OCI-M1 (cell line): ENCODE measurements at regions not wholly inside any gene's neighbourhood (a gene's known extent, or its start where the extent isn't known, plus 50 kb on each side); places are given as distances from the start of the nearest gene placed in this dataset.
A peak's percentile ranks its signal among the peaks of the same experiment; 100 is the strongest.
"Not testable (repeated sequence)": the region's sequence is repeated elsewhere in the genome, so short reads cannot be mapped to it uniquely, and the experiment has no call there.

Experiments
- DNase-seq: peaks from one replicate; lab custom pipeline; 2025; lab: John Stamatoyannopoulos, UW

DNA sequence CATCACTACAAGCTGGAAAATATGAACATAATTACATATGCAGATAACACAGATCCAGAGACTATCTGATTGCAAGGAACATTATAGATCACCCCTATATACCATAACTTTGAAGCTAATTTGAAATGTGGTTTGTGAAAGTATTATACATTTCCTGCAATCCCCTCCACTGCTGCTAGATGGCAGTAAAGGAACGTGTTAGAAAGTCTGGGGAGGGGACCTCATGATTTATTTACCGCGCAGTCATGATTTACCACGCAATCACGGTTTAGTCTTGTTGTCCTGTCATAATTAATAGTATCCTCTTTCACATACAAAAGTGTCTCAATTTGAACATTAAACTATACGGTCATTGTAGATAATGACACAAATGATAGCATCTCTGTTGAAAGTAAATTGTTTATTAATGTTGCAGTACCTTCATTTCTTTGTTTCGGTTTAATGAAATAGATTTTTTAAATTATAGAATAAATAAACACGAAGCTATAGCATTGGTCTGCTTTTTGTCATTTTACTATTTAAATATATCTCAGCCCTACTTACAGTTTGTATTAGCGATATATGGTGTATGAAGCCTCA lies 145.3 kb upstream of the PRSS1 start:
- DNase-seq, result peak; percentile 63

DNA sequence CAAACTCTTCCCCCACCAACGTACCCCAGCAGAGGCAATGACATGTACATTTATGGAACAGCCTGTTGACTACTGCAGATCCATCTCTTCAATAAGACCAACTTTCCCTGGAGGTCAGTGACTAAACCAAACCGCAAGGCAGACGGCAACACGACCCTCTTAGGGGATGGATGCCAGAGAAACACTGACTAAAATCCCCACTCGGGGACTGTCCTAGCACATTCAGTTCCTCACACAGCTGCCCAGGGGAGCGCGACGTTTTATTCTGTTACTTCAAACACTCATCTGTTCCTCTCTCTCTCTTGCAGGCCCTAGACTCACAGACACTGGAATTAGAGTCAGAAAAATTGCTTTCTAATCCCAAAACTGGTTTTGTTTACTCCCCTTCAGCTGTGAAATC lies 146.5 kb upstream of the PRSS1 start:
- no peak for DNase-seq

DNA sequence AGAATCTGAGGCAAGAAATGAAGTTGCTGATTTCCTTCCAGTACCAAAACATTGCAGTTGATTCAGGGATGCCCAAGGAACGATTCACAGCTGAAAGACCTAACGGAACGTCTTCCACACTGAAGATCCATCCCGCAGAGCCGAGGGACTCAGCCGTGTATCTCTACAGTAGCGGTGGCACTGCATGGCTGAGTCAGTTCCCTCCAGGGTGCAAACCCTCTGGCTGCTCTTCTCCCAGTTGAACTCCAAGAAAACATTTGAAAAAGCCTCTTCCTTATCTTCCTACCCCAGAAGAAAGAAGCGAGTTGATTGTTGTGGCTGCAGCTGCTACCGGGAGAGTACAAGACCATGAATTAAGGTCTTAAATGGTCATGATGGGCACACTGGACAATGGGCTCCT lies 147.1 kb upstream of the PRSS1 start:
- DNase-seq, result no peak

DNA sequence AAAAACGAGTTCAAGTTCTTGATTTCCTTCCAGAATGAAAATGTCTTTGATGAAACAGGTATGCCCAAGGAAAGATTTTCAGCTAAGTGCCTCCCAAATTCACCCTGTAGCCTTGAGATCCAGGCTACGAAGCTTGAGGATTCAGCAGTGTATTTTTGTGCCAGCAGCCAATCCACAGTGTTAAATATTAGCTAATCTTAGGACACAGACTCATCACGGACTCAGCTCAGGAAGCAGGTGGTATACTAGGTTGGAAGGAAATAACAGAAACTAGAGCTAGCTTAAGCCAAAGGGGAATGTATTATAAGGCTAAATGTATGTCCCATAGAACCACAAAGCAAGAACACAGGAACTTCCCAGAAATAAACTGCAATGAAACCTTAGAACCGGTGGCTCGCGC lies 151.0 kb upstream of the PRSS1 start:
- no peak for DNase-seq

DNA sequence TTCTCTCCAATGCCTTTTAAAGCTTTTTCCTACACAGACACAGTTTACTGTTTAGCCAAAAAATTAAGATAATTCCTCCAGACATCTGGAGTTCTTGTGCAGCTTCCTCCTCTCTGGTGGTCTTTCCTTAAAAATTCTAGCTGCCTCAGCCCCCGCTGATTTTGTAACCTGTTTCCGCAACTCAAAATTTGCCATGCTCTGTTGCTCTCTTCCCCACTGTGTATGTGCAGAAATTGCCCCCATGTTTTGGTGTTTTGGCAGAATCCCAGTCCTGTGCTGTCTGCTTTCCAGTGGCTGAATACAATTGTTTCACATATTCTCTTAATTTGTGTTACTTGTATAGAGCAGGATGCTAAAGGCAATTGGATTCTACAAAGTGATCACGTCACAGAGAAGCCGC lies 151.7 kb upstream of the PRSS1 start:
- DNase-seq, result no peak

DNA sequence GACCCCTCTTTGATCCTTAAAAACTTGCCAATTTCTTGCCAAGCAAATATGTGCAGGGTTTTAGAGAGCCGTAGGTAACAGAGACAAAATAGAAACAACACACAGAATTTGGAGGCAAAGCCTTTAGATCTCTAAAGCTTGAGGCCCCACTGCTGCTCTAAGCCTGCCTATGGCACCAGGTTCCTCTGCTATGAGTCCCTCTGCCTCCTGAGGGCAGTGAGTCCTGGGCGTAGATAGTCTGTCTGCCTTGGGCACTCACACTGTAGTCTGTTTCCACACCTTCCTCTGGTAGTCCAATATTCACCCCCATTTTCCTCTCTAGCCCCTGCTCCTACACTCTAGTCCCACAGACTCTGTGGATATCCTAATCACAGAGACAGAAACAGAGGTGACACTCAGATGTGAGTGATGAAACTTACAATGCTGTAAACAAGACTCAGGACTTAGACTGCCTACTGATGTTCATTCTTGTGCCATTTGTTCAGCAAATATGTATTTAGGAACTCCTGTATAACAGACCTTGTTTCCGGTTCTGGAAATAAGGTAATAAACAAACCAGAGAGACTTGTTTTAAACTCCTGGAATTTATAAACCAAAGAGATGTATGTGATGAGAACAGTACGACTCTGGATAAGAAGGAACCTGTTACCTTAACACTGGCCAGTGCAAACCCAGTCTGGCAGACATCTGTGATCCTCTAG lies 153.3 kb upstream of the PRSS1 start:
- DNase-seq, result no peak

DNA sequence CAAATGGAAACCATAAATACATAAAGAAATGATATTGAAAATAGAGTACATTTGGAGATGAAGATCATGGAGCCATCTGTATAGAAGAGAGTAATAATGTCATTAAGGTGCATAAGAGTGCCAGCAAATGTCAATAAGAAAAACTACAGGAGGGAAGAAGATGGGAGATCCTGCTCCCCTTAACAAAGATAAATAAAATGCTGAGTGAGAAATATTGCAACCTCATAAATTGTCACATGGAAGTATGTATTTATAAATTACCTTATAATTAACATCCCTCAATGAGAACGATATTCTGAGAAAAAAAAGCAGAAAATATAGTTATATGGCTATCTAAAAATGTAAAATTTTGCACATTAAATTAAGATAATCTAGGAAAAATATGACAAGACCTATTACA lies 155.2 kb upstream of the PRSS1 start:
- no peak for DNase-seq

DNA sequence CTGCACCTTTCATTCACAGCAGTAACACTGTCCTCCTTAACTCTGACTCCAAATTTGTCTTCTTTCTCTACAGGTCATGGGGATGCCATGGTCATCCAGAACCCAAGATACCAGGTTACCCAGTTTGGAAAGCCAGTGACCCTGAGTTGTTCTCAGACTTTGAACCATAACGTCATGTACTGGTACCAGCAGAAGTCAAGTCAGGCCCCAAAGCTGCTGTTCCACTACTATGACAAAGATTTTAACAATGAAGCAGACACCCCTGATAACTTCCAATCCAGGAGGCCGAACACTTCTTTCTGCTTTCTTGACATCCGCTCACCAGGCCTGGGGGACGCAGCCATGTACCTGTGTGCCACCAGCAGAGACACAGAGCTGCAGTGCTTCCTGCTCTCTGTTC lies 156.2 kb upstream of the PRSS1 start:
- no peak for DNase-seq

DNA sequence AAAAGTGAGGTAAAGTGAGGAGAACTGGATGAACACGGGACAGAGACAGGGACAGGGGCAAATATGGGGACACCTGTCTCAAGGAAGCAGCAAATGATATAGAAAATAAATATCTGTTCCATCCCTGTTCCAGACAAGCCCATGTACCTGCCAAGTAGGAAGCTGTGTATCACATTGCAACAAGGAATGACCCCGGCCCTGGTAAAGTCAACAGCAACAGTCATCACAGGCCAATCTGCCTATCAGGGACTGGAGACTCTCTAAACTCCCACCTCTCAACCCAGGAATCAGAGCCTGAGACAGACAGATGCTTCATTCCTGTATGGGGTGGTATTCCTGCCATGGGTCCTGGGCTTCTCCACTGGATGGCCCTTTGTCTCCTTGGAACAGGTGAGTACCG lies 156.6 kb upstream of the PRSS1 start:
- DNase-seq, result no peak

DNA sequence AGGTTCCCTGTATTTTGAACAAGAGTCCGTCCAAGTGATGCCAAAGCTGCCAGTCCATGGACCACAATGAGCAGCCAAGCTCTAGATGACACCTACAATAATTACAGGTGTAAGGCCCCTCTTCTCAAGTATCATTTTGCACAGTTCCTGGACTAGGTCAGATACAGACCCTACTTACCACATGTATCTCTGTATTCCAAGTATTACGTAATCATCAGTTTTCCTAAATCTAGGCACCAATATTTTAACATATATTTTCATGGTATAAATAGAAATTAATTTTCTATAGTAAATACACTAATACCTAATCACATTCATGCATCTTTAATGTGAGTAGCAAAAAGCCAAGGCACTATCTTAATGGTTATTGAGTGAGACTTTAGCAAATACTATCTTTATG lies 157.0 kb upstream of the PRSS1 start:
- DNase-seq, result no peak

DNA sequence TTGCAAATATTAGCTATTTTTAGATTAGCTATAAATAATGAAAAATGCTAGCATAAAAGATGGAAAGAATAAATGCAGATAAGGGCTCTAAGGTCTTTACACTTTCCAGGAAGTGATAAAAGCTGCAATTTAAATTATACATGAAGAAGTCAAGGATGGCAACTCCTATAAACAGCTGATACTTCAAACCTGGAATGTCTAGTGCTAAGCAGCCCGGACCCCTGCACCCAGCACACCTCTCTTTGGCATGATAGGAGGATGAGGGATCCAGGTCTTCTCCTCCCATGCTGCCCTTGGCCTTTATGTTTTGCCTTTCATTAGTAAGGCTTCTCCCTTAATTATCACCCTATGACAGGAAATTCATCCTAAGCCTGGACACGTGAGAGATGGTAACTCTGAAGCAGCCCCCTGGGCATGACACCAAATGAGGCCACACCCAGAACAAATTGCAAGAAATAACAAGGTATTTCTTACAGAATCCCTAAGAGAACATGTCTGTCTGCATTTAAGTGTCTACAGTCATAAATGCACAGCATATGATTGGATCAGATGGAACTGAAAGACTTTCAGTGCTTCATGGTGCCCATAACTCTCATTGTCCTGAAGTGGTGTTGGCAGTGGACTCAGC lies 158.3 kb upstream of the PRSS1 start:
- no peak for DNase-seq

DNA sequence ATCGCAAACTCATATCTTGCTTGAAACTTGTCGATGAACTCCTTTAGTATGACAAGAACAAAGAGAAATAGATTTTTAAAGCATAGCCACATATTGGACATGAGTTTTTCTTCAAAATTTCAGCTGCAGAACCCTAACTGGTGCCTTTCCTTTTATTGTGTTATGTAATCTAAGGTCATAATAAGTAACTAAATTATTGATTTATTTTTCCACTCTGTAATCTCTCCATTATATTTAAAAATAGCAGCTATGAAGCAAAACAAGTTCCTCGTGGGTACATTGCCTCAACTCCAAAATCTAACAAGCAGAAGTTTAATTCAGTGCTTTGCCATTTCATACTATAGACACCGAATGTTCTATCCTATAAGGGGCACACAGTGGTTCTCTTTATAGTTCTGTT lies 159.2 kb upstream of the PRSS1 start:
- DNase-seq, result no peak

DNA sequence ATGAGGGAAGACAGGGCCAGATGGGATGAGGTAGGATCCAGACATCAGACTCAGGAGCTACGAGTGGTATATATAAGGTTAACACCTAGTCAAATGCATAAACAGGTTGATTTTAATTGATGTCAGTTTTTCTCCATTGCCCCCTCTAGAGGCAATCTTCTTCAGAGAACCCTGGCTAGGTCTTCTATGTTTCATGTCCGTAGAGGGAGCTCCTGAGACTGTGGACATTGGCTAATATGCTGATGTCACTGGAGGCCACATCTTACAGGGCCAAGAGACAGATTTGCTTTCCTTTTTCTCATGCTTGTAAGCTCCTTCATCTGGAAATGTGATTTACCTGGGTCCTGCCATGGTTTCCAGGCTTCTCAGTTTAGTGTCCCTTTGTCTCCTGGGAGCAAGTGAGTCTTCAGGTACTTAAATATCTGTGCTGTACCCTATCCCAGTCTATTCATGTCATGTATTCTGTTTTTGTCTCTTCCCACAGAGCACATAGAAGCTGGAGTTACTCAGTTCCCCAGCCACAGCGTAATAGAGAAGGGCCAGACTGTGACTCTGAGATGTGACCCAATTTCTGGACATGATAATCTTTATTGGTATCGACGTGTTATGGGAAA lies 161.6 kb upstream of the PRSS1 start:
- DNase-seq, result peak; percentile 76

DNA sequence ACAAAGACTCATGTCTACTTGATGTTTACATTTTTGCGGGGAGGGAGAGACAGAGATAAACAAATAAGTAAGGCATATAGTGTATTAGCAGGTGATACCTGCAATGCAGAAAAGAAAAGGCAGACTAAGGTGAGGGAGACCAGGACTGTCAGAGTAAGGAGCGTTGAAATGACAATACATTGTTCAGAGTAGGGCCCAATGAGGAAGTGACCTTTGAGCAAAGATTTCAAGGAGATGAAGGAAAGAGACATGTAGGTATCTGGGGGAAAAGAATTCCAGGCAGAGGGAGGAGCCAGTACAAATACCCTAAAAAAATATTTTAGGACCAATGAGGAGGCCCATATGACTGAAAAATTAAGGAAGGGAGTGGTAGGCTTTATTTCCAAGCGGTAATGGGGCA lies 162.7 kb upstream of the PRSS1 start:
- DNase-seq, result no peak

DNA sequence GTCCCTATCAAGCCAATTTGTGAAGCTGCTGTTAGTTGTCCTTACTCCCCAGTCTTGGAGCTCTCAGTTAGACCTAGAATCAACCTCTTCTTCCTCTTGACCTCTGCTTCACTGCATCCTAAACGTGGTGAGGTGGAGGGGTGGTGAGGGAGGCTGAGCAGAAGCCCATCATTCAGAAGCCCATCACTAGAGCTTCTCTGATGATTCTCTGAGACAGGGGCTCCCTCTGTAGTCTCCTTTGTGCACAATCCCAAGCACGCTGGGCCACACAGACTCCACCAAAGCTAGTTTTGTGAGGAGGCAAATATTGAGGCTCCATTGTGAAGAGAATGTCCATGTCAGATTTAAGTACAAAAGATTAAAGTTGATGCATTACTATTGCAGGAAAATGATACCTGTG lies 163.8 kb upstream of the PRSS1 start:
- no peak for DNase-seq

DNA sequence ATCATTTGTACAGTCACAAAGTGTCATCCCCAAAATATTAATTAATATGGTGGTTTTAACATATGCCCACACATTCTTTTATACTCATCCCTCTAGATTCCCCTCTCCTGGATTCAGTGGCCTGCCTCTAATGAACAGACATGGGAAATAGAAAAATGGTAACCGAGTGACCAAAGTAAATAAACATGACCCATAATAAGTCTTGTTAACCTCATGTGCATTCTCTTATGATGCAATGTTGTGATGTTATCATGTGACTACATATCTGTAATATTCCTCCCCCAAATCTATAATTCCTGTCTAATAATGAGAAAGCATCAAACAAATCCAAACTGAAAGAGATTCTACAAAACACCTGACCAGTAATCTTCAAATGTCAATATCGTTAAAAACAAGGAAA lies 164.5 kb upstream of the PRSS1 start:
- no peak for DNase-seq

DNA sequence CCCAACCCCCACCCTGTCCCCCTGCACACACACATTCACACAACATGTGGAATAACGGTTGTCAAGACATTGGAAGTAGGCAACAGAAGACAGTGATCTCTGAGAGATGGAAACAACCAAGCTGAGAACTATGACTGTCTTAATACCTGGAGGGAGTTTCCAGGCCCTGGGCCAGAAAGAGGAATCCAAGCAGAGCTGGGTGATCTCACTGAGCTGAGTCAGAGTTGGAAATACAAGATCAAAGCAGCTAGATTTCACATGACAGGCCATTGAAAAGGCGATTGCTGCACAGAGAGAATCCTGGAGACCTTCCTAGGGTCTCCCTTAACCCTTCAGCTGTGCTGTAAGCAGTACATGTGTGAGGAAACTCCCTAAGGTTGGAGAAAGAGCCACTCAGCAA lies 165.8 kb upstream of the PRSS1 start:
- peak; percentile 31 for DNase-seq

DNA sequence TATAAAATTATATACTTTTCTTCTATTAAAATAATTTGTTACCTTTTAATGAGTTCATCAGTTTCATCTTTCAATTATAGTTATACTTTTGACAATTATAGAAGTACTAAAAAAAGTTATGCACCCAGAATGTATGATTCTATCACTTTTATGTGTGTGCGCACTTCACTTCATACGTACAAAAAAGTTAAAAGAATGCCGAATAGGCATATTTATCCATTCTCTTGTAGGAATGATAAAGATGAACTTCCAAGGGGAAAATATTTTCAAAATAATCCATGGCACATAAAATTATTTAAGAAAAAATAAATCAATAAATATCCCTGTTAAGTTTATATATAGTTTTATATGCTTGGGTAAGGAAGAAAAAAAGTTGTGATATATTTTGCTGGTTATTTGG lies 166.9 kb upstream of the PRSS1 start:
- DNase-seq, result no peak

DNA sequence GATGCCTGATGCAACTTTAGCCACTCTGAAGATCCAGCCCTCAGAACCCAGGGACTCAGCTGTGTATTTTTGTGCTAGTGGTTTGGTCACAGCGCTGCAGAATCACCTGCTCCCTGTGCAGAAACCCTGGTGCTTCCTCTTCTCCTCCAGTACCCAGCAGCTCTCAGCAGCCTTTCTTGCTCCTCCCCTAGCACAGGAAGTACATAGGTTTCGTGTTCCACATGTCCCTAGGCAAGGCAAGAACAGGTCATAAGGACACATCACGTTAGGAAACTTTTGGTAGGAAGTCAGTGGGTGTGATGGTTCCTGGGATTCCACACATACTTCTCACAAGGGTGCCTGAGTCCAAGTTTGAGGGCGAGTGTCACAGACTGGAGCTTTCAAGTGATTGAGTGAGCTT lies 167.9 kb upstream of the PRSS1 start:
- peak; percentile 3 for DNase-seq

DNA sequence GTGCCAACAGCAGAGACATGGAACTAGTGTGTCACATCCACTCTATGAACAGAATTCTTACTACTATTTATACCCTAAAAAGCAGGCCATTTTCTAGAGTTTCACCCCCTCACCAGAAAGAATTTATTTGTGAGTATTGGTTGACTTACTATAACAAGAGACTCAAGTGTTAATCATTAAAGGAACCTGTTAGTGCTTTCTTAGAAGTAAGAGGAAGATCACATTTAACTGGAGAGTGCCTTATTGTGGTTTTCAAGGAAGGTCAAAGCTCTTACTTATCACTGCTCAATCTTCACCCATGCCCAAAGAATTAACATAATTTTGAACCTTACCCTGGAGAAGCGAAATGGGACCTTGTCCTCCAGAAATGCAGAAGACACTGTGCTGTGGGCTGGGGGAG lies 169.3 kb upstream of the PRSS1 start:
- DNase-seq, result no peak

DNA sequence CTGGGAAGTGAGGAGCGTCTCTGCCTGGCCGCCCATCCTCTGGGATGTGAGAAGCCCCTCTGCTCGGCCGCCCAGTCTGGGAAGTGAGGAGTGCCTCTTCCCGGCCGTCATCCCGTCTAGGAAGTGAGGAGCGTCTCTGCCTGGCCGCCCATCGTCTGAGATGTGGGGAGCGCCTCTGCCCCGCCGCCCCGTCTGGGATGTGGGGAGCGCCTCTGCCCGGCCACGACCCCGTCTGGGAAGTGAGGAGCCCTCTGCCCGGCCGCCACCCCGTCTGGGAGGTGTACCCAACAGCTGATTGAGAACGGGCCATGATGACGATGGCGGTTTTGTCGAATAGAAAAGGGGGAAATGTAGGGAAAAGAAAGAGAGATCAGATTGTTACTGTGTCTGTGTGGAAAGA lies 173.9 kb upstream of the PRSS1 start:
- DNase-seq, result not testable (repeated sequence)

DNA sequence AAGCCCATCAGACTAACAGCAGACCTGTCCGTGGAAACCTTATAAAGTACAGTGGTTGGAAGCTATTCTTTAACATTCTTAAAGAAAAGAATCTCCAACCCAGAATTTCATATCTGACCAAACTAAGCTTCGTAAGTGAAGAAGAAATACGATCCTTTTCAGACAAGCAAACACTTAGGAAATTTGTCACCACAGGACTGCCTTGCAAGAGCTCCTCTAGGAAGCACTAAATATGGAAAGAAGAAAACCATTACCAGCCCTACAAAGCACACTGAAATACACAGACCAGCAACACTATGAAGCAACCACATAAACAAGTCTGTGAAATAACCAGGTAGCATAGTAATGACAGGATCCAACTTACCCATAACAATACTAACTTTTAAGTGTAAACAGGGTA lies 177.7 kb upstream of the PRSS1 start:
- DNase-seq, result no peak

DNA sequence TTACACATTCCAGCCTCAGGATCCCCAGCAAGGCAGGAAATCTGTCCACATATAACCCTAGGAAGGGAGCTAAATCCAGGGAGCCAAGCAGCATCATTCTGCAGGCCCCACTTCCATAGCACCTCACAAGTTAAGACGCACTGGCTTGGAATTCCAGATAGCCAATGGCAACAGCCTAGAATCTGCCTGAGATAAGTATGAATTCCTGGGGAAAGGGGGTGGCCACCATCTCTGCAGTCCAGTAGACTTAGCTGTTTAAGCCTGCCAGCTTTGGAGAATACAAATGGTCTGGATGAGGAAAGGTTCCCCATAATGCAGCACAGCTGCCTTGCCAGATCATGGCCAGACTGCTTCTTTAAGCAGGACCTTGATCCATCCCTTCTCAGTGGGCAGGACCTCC lies 179.4 kb upstream of the PRSS1 start:
- DNase-seq, result no peak
